Right hindlimb (tissue), 1 donor: ENCODE measurements at regions not wholly inside any gene's neighbourhood (a gene's known extent, or its start where the extent isn't known, plus 50 kb on each side); places are given as distances from the start of the nearest gene placed in this dataset.

Source experiments
- DNase-seq: peaks from one replicate; pipeline ENCODE4 v3.0.0-alpha.2; 2018

- DNase-seq = no peak
Observed at GRCh38 chr1:62917314-62917713, 133.4 kb downstream of the ATG4C start.

DNA sequence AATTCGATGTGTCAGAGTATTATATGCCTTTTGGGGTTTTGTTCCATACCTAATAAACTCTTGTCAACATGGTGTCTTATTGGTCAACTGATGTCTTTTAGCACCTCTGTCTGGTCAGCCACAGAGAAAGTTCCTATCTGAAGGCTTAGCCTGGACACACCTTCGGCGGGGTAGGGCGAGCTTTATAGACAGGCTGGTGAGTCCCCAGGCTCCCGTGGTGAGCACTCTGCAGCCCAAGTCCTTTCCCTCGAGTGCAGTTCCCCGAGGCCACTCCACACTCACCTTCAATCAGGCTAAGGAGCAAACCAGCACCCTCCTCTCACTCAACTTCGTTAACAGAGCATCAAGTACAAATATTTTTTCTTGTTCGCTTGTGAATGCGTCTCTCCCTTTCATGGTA is 133.9 kb downstream of the ATG4C start:
- DNase-seq = no peak

DNA sequence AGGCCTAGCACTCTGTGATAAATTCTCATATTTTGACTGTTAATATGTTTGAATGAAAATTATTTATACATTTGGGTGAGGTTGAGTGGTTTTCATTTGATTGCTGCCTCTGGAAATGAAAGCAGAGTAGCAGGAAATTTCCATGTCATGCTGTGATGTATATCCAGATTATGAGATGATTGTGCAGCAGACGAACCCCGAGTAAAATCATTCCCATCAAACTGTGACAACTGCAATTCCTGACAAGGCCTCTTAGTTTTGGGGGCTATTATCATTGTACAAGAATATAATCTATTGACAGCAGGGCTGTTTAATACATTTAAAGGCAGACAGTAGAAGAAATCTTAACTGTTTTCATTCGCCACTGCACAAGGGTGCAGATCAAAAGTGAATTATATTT is 134.8 kb downstream of the ATG4C start:
- DNase-seq = no peak

GRCh38 chr1:62922006-62922405 is 138.1 kb downstream of the ATG4C start:
- DNase-seq = no peak

- no peak for DNase-seq
Observed at GRCh38 chr1:62924983-62925790, 141.3 kb downstream of the ATG4C start.

- DNase-seq = no peak
Observed at GRCh38 chr1:62926681-62927252, 142.8 kb downstream of the ATG4C start.

DNA sequence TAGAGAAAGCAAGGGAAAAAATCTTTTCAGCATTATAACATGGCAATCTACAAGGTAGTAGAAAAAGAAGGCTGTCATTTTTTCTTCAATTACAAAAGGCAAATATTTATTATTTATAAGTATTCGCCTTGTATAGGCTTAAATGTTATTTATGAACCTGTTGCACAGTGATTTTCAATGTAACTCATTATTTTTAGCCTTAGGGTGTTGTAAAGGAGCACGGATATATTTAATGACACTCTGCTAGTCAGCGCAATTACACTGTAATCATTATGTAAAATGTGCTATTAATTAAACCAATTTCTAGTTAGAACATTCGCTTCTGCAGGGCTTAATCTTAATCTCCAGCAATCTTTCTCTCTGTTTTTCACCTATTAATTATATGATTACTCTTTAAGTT is 145.0 kb downstream of the ATG4C start:
- no peak for DNase-seq

GRCh38 chr1:62937634-62938296 is 153.8 kb downstream of the ATG4C start:
- DNase-seq = no peak

GRCh38 chr1:62941780-62942179 is 157.8 kb downstream of the ATG4C start:
- no peak for DNase-seq

DNA sequence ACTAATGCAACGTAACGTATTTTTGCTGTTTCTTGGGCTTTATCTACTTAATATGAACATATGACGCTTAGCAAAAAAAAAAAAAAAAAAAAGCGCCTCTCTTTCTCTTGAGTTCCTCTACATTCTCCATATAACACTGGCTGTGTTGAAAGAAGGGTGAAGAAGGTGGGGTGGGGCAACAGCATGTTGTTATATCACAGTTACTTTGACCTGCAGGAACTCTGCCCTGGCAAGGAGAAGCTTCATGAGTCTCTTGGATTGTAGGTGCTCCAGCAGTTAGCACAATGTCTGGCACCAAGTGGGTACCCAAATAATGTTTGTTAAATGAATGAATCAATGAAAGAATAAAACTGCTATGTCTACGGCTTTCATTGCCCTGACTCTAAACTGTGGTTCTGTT is 162.6 kb downstream of the ATG4C start:
- no peak for DNase-seq

GRCh38 chr1:62951428-62951827 is 167.5 kb downstream of the ATG4C start:
- no peak for DNase-seq

GRCh38 chr1:62952596-62952995 is 168.7 kb downstream of the ATG4C start:
- DNase-seq = no peak

DNA sequence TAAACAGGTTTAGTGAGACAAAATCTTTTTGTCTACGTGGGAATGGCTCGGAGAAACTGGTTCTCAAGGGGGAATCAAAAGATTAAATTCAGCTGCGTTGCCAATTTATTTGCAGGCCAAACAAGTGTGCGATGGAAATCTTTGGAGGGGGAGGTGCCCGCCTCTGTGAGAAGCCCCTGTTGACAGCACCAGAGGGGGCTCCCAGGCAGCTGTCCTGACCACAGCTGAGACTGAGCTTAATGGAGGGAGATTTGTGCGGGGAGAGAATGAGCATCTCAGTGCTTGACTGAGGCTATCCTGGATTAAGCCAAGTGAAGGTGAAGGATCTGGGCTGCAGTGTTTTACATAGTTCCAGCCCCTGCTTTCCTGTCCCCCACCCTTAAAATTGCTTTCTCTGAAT is 169.7 kb downstream of the ATG4C start:
- peak; percentile 49 for DNase-seq

GRCh38 chr1:62954758-62955157 is 170.8 kb downstream of the ATG4C start:
- DNase-seq = no peak

GRCh38 chr1:62955666-62956065 is 171.7 kb downstream of the ATG4C start:
- DNase-seq = no peak

DNA sequence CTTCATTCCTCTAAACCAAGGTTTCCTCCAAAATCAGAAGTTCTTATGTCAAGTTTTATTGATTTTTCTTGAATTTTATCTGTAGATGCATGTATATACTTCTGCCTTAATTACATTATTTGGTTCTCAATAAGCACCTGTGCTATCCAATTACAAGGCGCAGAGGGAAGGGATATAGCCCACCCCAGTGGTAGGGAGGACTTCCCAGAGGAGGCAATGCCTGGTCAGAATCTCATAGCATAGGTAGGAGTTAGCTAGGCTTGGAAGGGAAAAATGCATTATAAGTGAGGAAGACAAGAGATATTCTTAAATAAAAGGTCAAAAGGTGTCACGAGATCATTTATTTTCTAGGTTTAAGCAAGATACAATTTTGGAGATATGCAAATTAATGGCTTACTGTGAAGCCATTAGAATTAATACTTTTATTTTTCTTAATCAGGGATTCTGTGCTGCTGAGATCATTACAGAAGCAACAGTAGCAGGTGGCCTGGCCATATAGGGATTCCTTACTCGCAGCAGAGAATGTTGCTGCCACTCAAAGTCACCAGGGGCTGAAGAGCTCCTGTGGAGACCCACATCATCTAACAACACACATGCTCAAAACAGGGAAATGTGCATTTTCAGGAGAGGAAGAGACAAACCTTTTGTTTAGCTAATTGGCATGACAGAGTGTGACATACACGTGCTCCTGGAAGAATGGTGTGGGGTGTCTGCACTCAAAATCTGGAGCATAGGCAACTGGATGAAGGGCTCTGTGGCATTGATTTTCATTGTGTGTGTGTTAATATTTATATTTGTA is 178.3 kb downstream of the ATG4C start:
- no peak for DNase-seq

GRCh38 chr1:62962901-62963776 is 179.2 kb downstream of the ATG4C start:
- peak; percentile 70 for DNase-seq

DNA sequence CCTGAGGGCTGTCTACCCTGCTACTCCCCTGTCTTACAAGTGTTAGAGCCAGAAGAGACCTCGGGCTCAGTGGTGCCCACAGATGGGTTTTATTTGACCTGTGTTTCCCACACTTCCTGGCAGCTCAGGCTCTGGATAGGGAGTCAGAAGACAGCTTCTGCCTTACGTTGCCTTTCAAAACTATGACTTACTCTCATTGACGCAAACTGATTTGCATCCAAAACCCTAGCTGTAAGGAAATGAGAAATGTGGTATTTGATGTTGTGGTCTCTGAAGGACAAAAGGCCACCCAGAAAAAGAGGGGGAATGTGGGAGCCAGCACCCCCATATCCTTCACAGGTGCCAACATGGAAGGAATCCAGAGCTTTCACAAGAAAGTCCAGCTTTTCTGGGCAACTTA is 180.2 kb downstream of the ATG4C start:
- no peak for DNase-seq

- no peak for DNase-seq
Observed at GRCh38 chr1:62967031-62967430, 183.1 kb downstream of the ATG4C start.

GRCh38 chr1:62977366-62977765 is 193.4 kb downstream of the ATG4C start:
- DNase-seq = no peak

- no peak for DNase-seq
Observed at GRCh38 chr1:62978741-62979140, 194.8 kb downstream of the ATG4C start.

DNA sequence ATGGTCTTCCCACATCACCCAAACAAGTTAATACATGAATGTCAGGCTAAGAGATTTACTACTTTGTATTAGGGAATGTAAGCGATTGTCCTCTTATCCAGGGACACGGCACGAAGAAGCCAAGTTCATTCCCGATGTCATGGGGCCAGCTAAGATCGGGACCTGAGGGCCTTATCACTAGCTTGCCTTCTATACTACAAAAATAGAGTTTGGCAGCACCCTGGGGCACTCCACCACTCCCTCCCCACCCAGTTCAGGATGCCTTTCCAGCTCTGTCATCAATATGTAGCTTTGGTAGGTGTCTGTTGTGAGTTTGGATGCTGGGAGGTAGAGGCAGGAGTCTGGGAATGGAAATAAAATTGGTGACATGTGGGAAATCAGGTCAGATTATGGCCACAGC is 197.5 kb downstream of the ATG4C start:
- DNase-seq = no peak
